K562 (cell line): ENCODE measurements at regions not wholly inside any gene's neighbourhood (a gene's known extent, or its start where the extent isn't known, plus 50 kb on each side); places are given as distances from the start of the nearest gene placed in this dataset.
A peak's percentile ranks its signal among the peaks of the same experiment; 100 is the strongest.
"Not testable (repeated sequence)": the region's sequence is repeated elsewhere in the genome, so short reads cannot be mapped to it uniquely, and the experiment has no call there.

ENCODE experiments used
- ATAC-seq: fragments of 200-7000 bp; cut with Tn5 transposase; 3 replicates; pipeline ENCODE4 v1.9.1; 2020; ENCODE audit warnings: moderate library complexity
- BruUV-seq: library from RNA; stranded (reverse); fragments of 400-500 nt; replicated peaks from 2 replicates; lab custom pipeline; 2021; lab: Mats Ljungman, UMichigan
- CTCF ChIA-PET: fragments of 300-600 bp; formaldehyde crosslinking; extraction: SDS; loops from one replicate; lab custom pipeline; 2021; ENCODE audit warnings: low intra/inter-chr PET ratio; lab: Yijun Ruan, JAX
- POLR2A ChIA-PET: fragments of 300-600, 350-650 bp; sonication (Branson Sonifier 250); formaldehyde crosslinking; extraction: SDS; loops from one replicate; lab custom pipeline; 2021; ENCODE audit warnings: antibody characterized with exemption, inconsistent platforms; lab: Yijun Ruan, JAX
- DNase-seq, 4 experiments: peaks; one replicate each; pipeline versions ENCODE4 v3.0.0 to v3.0.0-alpha.2; 2011 to 2018; ENCODE audit warnings: low spot score in 3 of 4, mixed read lengths in 3 of 4; ENCODE audit errors: extremely low read depth in 1 of 4
- FAIRE-seq: peaks from 2 replicates; lab custom pipeline; 2011; peaks lifted over from hg19 to GRCh38; lab: Jason Lieb, UNC
- H2AFZ ChIP-seq: 2 replicates; pipeline ENCODE4 v1.6.0; 2011; ENCODE audit warnings: low read depth, low read length, control low read depth, inconsistent platforms
- H3K27ac ChIP-seq: fragments of 200-600 bp; 3 replicates; pipeline ENCODE4 v1.8.0; 2011; ENCODE audit warnings: low read depth, mild to moderate bottlenecking, control low read depth, inconsistent platforms, low read length, moderate library complexity, mixed read lengths; ENCODE audit errors: extremely low read depth
- H3K27me3 ChIP-seq, 2 experiments: fragments of 300-600 bp in 1 of 2; 2 replicates in 1 of 2; 3 replicates in 1 of 2; pipeline versions ENCODE4 v1.6.0 to v1.8.0; 2011; ENCODE audit warnings: inconsistent platforms in 2 of 2, low read length in 2 of 2, mild to moderate bottlenecking in 1 of 2, mixed read lengths in 1 of 2, moderate library complexity in 1 of 2; ENCODE audit not compliant: control insufficient read depth in 2 of 2, insufficient read depth in 2 of 2
- H3K36me3 ChIP-seq: fragments of 300-600 bp; 3 replicates; pipeline ENCODE4 v1.8.0; 2011; ENCODE audit warnings: mild to moderate bottlenecking, low read length, inconsistent platforms; ENCODE audit not compliant: control insufficient read depth, insufficient read depth
- H3K4me1 ChIP-seq, 2 experiments: fragments of 200-600 bp in 1 of 2; replicated peaks in 1 of 2; 2 replicates in 1 of 2; 3 replicates in 1 of 2; pipeline versions ENCODE4 v1.5.1 to v1.8.0; 2011; ENCODE audit warnings: inconsistent platforms in 2 of 2, low read length in 2 of 2, mild to moderate bottlenecking in 1 of 2, mixed read lengths in 1 of 2, moderate library complexity in 1 of 2; ENCODE audit not compliant: control insufficient read depth in 2 of 2, insufficient read depth in 2 of 2
- H3K4me2 ChIP-seq: 2 replicates; pipeline ENCODE4 v1.6.1; 2011; ENCODE audit warnings: low read length, control low read depth, inconsistent platforms, mixed read lengths; ENCODE audit not compliant: insufficient read depth
- H3K4me3 ChIP-seq: fragments of 200-600 bp; sonication (generic), shearing (Covaris generic); 2 replicates; pipeline ENCODE4 v1.5.1; 2016; ENCODE audit warnings: control low read depth, inconsistent platforms
- H3K79me2 ChIP-seq: fragments of 200-600 bp; 3 replicates; pipeline ENCODE4 v1.8.0; 2011; ENCODE audit warnings: low read length, inconsistent platforms; ENCODE audit not compliant: control insufficient read depth, insufficient read depth
- H3K9ac ChIP-seq, 2 experiments: 2 replicates each; pipeline versions ENCODE4 v1.6.0 to v1.6.1; 2011; ENCODE audit warnings: low read depth in 2 of 2, low read length in 2 of 2, control low read depth in 1 of 2, inconsistent platforms in 1 of 2, mild to moderate bottlenecking in 1 of 2, mixed read lengths in 1 of 2; ENCODE audit not compliant: insufficient read depth in 1 of 2
- H3K9me1 ChIP-seq: one replicate; pipeline ENCODE4 v1.6.0; 2011; ENCODE audit warnings: inconsistent platforms, mild to moderate bottlenecking, low read length, moderate library complexity; ENCODE audit not compliant: control insufficient read depth, insufficient read depth
- H3K9me3 ChIP-seq: replicated peaks from 2 replicates; pipeline ENCODE4 v1.5.1; 2011; ENCODE audit warnings: low read depth, low read length, inconsistent platforms; ENCODE audit not compliant: control insufficient read depth, insufficient read depth
- H4K20me1 ChIP-seq: replicated peaks from 2 replicates; pipeline ENCODE4 v1.6.1; 2011; ENCODE audit warnings: low read length, inconsistent platforms, mixed read lengths; ENCODE audit not compliant: control insufficient read depth, insufficient read depth
- L3MBTL2 ChIP-seq: fragments of 450-650 bp; IDR thresholded peaks from 2 replicates; pipeline ENCODE4 v1.6.1; 2016; ENCODE audit warnings: mild to moderate bottlenecking, moderate library complexity
- NR2C2 ChIP-seq, 2 experiments: fragments of 200-800 bp in 1 of 2; sonication (Bioruptor generic) in 1 of 2; sonication (generic) in 1 of 2; formaldehyde crosslinking in 1 of 2; IDR thresholded peaks; 2 replicates each; pipeline versions ENCODE4 v1.6.1 to v1.8.0; 2016 to 2022; ENCODE audit warnings: mild to moderate bottlenecking in 1 of 2, missing compliant biosample characterization in 1 of 2, missing genetic modification characterization in 1 of 2, missing genetic modification reagents in 1 of 2
- POLR2A ChIP-seq: fragments of 450-650 bp; conservative IDR thresholded peaks from 2 replicates; pipeline ENCODE4 v1.6.1; 2016
- RBM25 ChIP-seq: fragments of 200-400 bp; formaldehyde crosslinking; IDR thresholded peaks from 2 replicates; pipeline ENCODE4 v1.6.1; 2018; ENCODE audit warnings: low read length, low read depth, moderate library complexity; ENCODE audit not compliant: severe bottlenecking
- SUPT5H ChIP-seq: fragments of 450-650 bp; IDR thresholded peaks from 2 replicates; pipeline ENCODE4 v1.6.1; 2016
- ZNF445 ChIP-seq: fragments of 250-450 bp; sonication (Bioruptor Pico); IDR thresholded peaks from 2 replicates; pipeline ENCODE4 v1.4.0; 2020; ENCODE audit warnings: low read depth, mild to moderate bottlenecking, moderate library complexity
- WGBS: fragments of 100-300 bp; shearing (Covaris generic); methylation state at CpG from one replicate; pipeline ENCODE4 v1.1.6; 2016; ENCODE audit warnings: low coverage, mixed read lengths; ENCODE audit not compliant: insufficient coverage; ENCODE audit errors: missing lambda C conversion rate; 5-methylcytosine and 5-hydroxymethylcytosine counted together
- in situ Hi-C: fragments of 300-500 bp; cut with MboI; formaldehyde crosslinking; loops from 4 replicates; pipeline ENCODE4 v1.15.0; 2018; ENCODE audit warnings: inconsistent platforms, mixed read lengths
- intact Hi-C: fragments of 100-400 bp; cut with micrococcal nuclease; formaldehyde crosslinking; loops from 2 replicates; pipeline ENCODE4 v1.14.2; 2022
- TF ChIP-seq, protein P1 (sequence below): fragments of 250-450 bp; sonication (Bioruptor Pico); IDR thresholded peaks from 2 replicates; pipeline ENCODE4 v1.5.1; 2021; ENCODE audit warnings: mild to moderate bottlenecking
- TF ChIP-seq, protein P2 (sequence below): sonication (generic); IDR thresholded peaks from 2 replicates; pipeline ENCODE4 v1.6.1; 2016
- TF ChIP-seq, protein P3 (sequence below): fragments of 450-650 bp; IDR thresholded peaks from 2 replicates; pipeline ENCODE4 v1.7.0; 2016; ENCODE audit warnings: borderline replicate concordance
- TF ChIP-seq, protein P4 (sequence below): fragments of 450-650 bp; IDR thresholded peaks from 2 replicates; pipeline ENCODE4 v1.6.1; 2018; ENCODE audit not compliant: partially characterized antibody

DNA sequence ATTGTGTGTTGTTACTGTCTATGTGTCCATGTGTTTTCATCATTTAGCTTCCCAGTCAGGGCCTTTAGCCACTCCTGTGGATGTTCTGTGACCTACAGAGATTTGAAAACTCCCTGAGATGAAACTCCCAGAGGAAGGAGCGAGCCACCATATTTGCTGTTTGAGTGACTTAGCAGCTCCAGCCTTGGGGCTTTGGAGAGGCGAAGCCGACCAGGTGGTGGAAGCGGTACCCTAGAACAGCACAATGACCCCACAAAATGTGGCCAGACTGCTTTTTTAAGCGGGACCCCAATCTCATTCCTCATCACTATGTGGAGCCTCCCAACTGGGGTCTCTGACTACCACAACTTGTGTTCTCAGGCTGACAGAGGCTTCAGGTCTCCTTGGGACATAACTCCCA, 323.9 kb upstream of the KCND2 start (continued):
- TF ChIP-seq, protein P1, sequence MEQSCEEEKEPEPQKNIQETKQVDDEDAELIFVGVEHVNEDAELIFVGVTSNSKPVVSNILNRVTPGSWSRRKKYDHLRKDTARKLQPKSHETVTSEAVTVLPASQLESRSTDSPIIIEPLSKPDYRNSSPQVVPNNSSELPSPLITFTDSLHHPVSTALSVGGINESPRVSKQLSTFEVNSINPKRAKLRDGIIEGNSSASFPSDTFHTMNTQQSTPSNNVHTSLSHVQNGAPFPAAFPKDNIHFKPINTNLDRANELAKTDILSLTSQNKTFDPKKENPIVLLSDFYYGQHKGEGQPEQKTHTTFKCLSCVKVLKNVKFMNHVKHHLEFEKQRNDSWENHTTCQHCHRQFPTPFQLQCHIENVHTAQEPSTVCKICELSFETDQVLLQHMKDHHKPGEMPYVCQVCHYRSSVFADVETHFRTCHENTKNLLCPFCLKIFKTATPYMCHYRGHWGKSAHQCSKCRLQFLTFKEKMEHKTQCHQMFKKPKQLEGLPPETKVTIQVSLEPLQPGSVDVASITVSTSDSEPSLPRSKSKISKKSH (CRISPR knock-in tag), result no peak
- TF ChIP-seq, protein P2, sequence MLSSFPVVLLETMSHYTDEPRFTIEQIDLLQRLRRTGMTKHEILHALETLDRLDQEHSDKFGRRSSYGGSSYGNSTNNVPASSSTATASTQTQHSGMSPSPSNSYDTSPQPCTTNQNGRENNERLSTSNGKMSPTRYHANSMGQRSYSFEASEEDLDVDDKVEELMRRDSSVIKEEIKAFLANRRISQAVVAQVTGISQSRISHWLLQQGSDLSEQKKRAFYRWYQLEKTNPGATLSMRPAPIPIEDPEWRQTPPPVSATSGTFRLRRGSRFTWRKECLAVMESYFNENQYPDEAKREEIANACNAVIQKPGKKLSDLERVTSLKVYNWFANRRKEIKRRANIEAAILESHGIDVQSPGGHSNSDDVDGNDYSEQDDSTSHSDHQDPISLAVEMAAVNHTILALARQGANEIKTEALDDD, result no peak
- TF ChIP-seq NR2C2 (CRISPR knock-in tag; IDR thresholded peaks at IDR 0.05) (no peak), NR2C2 (tag; IDR thresholded peaks at IDR 0.05) (0 out of 2 replicates have a peak, but pooled peaks have one; percentile 17)
- TF ChIP-seq, protein P3, sequence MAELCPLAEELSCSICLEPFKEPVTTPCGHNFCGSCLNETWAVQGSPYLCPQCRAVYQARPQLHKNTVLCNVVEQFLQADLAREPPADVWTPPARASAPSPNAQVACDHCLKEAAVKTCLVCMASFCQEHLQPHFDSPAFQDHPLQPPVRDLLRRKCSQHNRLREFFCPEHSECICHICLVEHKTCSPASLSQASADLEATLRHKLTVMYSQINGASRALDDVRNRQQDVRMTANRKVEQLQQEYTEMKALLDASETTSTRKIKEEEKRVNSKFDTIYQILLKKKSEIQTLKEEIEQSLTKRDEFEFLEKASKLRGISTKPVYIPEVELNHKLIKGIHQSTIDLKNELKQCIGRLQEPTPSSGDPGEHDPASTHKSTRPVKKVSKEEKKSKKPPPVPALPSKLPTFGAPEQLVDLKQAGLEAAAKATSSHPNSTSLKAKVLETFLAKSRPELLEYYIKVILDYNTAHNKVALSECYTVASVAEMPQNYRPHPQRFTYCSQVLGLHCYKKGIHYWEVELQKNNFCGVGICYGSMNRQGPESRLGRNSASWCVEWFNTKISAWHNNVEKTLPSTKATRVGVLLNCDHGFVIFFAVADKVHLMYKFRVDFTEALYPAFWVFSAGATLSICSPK, result no peak

DNA sequence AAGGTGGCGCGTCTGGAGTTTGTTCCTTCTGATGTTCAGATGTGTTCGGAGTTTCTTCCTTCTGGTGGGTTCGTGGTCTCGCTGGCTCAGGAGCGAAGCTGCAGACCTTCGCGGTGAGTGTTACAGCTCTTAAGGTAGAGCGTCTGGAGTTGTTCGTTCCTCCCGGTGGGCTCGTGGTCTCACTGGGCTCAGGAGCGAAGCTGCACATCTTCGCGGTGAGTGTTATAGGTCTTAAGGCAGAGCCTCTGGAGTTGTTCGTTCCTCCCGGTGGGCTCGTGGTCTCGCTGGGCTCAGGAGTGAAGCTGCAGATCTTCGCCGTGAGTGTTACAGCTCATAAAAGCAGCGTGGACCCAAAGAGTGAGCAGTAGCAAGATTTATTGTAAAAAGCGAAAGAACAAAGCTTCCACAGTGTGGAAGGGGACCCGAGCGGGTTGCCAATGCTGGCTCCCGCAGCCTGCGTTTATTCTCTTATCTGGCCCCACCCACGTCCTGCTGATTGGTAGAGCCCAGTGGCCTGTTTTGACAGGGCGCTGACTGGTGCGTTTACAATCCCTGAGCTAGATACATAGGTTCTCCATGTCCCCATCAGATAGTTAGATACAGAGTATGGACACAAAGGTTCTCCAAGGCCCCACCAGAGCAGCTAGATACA, 322.5 kb upstream of the KCND2 start:
- peak overlapping the region; percentile 77 for H3K4me2 ChIP-seq
- CTCF ChIA-PET, H4K20me1 ChIP-seq, H3K9me1 ChIP-seq, FAIRE-seq, intact Hi-C loops, H3K9me3 ChIP-seq, H3K4me1 ChIP-seq, H3K36me3 ChIP-seq, H3K27me3 ChIP-seq, in situ Hi-C loops: not testable (repeated sequence)
- peak overlapping the region; percentile 53 for H3K27ac ChIP-seq
- TSS peak; percentile 87 for BruUV-seq
- H2AFZ ChIP-seq, result peak overlapping the region; percentile 70
- DNase-seq, result peak in 1 of 4 experiments; percentile 77
- H3K79me2 ChIP-seq, result peaks cover 45% of the 10 kb centered on the region
- WGBS, result 12% methylated on average over 29 of the region's 30 CpGs
- H3K9ac ChIP-seq, result peak overlapping the region; percentile 69 to 83
- POLR2A ChIA-PET, result interaction anchor here (1.1 to 1.7 kb wide), 2 partner anchors 9 to 15 kb away, joined by 3 to 7 read pairs; no protein-coding TSS in a partner anchor
- H3K4me3 ChIP-seq, result peak overlapping the region; percentile 40
- peak; percentile 1; the same call in 1 of the 3 replicates for ATAC-seq
- TF ChIP-seq ZNF445 (CRISPR knock-in tag), result 0 out of 2 replicates have a peak, but pooled peaks have one; percentile 50
- TF ChIP-seq RBM25, result peak; percentile 59
- TF ChIP-seq SUPT5H, result peak; percentile 86
- TF ChIP-seq, protein P4, sequence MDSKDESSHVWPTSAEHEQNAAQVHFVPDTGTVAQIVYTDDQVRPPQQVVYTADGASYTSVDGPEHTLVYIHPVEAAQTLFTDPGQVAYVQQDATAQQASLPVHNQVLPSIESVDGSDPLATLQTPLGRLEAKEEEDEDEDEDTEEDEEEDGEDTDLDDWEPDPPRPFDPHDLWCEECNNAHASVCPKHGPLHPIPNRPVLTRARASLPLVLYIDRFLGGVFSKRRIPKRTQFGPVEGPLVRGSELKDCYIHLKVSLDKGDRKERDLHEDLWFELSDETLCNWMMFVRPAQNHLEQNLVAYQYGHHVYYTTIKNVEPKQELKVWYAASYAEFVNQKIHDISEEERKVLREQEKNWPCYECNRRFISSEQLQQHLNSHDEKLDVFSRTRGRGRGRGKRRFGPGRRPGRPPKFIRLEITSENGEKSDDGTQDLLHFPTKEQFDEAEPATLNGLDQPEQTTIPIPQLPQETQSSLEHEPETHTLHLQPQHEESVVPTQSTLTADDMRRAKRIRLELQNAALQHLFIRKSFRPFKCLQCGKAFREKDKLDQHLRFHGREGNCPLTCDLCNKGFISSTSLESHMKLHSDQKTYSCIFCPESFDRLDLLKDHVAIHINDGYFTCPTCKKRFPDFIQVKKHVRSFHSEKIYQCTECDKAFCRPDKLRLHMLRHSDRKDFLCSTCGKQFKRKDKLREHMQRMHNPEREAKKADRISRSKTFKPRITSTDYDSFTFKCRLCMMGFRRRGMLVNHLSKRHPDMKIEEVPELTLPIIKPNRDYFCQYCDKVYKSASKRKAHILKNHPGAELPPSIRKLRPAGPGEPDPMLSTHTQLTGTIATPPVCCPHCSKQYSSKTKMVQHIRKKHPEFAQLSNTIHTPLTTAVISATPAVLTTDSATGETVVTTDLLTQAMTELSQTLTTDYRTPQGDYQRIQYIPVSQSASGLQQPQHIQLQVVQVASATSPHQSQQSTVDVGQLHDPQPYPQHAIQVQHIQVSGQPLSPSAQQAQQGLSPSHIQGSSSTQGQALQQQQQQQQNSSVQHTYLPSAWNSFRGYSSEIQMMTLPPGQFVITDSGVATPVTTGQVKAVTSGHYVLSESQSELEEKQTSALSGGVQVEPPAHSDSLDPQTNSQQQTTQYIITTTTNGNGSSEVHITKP, result peak; percentile 50
- peak; percentile 96 for TF ChIP-seq POLR2A
- TF ChIP-seq L3MBTL2, result peak; percentile 48; the same call in 1 of the 2 replicates
